Mucosa of rectum (tissue), 2 donors: ENCODE measurements at regions not wholly inside any gene's neighbourhood (a gene's known extent, or its start where the extent isn't known, plus 50 kb on each side); places are given as distances from the start of the nearest gene placed in this dataset.

Experiments
- H3K27ac ChIP-seq, 2 donors: one replicate each; pipeline ENCODE4 v1.7.0; 2013; ENCODE audit warnings: inconsistent platforms in 2 of 2, low read depth in 2 of 2, low read length in 2 of 2
- H3K27me3 ChIP-seq, 2 donors: one replicate each; pipeline ENCODE4 v1.7.0; 2013; ENCODE audit warnings: low read length in 2 of 2; ENCODE audit not compliant: control insufficient read depth in 2 of 2, insufficient read depth in 2 of 2
- H3K36me3 ChIP-seq, 2 donors: one replicate each; pipeline ENCODE4 v1.7.0; 2013; ENCODE audit warnings: low read length in 2 of 2; ENCODE audit not compliant: control insufficient read depth in 2 of 2, insufficient read depth in 2 of 2
- H3K4me1 ChIP-seq, 2 donors: one replicate each; pipeline ENCODE4 v1.7.0; 2013; ENCODE audit warnings: low read length in 2 of 2, mild to moderate bottlenecking in 1 of 2; ENCODE audit not compliant: control insufficient read depth in 2 of 2, insufficient read depth in 2 of 2
- H3K4me3 ChIP-seq, 2 donors: one replicate each; pipeline ENCODE4 v1.7.0; 2013; ENCODE audit warnings: low read length in 2 of 2
- H3K9ac ChIP-seq, 2 donors: one replicate each; pipeline ENCODE4 v1.7.0; 2013; ENCODE audit warnings: low read length in 2 of 2, low read depth in 1 of 2, mild to moderate bottlenecking in 1 of 2
- H3K9me3 ChIP-seq, 2 donors: one replicate each; pipeline ENCODE4 v1.7.0; 2013; ENCODE audit warnings: low read length in 2 of 2; ENCODE audit not compliant: control insufficient read depth in 2 of 2
- donor health status: healthy.
- donor health status: Normal muscosa, but diverticular disease.

DNA sequence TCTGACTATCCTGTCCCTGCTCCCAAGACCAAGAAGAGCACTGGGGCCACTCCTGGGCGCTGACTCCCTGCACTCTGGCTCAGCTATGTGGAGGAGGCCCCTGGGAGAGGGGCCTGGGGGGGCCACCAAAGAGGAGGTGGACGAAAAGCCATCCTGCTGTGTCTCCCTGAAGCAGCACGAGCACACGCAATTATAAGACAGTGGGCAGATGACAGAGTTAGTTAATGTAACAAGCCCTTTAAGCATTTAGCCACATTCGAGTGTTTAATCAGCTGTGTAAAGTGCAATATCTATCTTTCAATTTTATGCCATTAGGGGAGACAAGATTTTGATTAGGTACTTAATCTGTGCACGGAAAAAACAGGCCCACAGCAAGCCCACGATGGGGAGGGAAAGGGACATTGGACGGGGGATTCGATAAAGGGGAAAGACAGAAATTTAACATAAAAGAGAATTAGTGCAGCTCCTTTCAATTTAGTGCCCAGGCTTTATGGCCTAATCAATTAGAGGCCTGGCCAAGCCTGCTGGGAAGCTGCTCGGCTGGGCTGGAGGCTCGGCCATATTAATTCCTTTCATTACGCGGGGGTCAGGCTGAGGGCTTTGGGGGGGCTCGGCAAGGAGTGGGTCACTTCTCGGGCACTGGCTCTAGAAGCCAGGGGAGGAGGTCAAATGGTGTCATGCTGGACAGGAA, 286.2 kb downstream of the DHX35 start:
- Histone ChIP-seq H3K27ac (no peak overlapping the region), H3K27me3 (no peaks in the 10 kb centered on the region), H3K9me3 (no peaks in the 10 kb centered on the region), H3K36me3 (no peaks in the 10 kb centered on the region), H3K4me3 (no peak overlapping the region), H3K4me1 (no peaks in the 10 kb centered on the region), H3K9ac (no peak overlapping the region)

DNA sequence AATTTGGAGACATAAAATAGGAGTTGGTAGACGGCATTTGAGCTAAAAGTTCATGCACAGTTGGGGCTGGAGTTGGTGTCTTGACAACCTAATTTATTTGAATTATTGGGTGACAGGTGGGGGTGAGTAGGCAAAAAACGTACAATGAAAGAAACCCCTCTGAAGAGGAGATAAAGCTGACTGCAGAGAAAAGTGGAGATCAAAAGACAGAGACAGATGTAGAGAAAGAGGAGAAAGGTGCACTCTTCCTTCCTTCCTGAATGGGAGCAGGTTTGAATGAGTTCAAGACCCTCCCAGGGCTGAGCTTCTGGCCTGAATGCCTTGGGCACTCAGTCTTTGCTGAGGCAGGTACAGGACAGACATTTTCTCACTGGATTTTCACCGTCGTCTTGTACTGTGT, 284.3 kb downstream of the DHX35 start:
- no peak overlapping the region for H3K27ac ChIP-seq

DNA sequence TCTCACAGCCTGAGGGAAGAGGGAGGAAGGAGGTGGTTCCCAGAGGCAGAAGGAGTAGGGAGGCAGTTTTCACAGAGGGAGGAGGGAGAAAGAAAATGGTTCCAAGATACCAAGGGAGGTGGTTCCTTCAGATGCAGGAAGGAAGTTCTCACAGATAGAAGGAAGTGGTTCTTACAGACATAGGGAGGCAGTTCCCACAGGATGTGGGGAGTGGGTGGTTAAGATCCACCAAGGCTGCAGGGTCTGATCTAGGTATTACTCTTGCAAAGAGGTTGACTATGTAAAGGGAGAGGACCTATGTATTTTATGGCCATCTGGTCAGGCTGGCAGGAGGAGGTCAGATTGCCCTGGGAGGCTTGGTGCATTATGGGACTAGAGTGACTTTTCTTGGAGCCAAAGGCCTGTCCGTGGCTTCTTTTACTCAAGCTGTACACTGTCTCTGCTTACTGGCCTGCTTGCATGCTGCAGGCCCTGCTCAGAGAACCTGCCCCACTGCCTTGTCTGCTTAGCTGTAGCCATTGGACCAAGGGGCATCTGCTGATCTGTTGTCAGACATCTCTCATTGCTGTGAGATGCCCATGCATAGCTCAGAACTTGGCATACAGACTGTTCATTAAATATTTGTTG, 283.7 kb downstream of the DHX35 start:
- H3K27ac ChIP-seq, result no peak overlapping the region
- no peak overlapping the region for H3K4me3 ChIP-seq
- H3K9me3 ChIP-seq, result no peaks in the 10 kb centered on the region
- no peaks in the 10 kb centered on the region for H3K27me3 ChIP-seq
- H3K36me3 ChIP-seq, result no peaks in the 10 kb centered on the region
- H3K4me1 ChIP-seq, result no peaks in the 10 kb centered on the region
- H3K9ac ChIP-seq, result no peak overlapping the region

More for the DNA sequence above, 284.3 kb downstream of the DHX35 start:
- Histone ChIP-seq H3K36me3 (no peaks in the 10 kb centered on the region), H3K9ac (no peak overlapping the region), H3K4me3 (no peak overlapping the region), H3K4me1 (no peaks in the 10 kb centered on the region), H3K9me3 (no peaks in the 10 kb centered on the region), H3K27me3 (no peaks in the 10 kb centered on the region)

DNA sequence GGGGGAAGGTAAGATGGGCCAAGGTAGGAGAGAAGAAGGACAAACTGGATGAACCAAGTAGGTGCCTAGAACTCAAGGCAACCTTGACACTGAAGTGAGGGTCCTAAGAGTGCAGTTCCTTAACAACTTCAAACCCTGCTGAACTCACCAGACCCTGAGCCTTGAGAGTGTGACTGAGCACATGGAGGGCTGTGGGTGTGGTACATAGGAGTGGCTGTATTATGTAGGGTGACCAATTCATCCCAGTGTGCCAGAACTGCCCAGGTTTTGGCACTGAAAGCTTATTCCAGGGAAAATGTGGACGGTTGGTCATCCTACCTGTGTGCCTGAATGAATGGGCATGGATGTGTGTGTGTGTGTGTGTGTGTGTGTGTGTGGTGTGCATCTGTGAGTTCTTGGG, 281.8 kb downstream of the DHX35 start:
- Histone ChIP-seq H3K36me3 (no peaks in the 10 kb centered on the region), H3K4me3 (no peak overlapping the region), H3K9me3 (no peaks in the 10 kb centered on the region), H3K4me1 (no peaks in the 10 kb centered on the region), H3K9ac (no peak overlapping the region), H3K27ac (no peak overlapping the region), H3K27me3 (no peaks in the 10 kb centered on the region)

DNA sequence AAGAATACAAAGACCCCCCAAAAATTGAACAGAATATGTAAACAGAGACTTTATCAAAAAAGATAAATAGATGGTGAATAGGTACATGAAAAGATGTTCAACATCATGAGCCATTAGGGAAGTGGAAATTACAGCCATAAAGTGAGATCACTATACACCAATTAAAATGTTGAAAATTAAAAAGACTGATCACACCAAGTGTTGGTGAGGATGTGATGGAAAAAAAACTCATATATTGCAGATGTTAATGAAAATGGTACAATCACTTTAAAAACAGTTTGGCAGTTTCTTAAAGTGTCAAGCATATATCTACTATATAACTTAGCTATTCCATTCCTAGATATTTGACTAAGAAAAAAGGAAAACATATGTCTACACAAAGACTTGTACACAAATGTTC, 280.5 kb downstream of the DHX35 start:
- Histone ChIP-seq H3K4me1 (no peaks in the 10 kb centered on the region), H3K36me3 (no peaks in the 10 kb centered on the region), H3K27ac (no peak overlapping the region), H3K4me3 (no peak overlapping the region), H3K9ac (no peak overlapping the region), H3K9me3 (no peaks in the 10 kb centered on the region), H3K27me3 (no peaks in the 10 kb centered on the region)

DNA sequence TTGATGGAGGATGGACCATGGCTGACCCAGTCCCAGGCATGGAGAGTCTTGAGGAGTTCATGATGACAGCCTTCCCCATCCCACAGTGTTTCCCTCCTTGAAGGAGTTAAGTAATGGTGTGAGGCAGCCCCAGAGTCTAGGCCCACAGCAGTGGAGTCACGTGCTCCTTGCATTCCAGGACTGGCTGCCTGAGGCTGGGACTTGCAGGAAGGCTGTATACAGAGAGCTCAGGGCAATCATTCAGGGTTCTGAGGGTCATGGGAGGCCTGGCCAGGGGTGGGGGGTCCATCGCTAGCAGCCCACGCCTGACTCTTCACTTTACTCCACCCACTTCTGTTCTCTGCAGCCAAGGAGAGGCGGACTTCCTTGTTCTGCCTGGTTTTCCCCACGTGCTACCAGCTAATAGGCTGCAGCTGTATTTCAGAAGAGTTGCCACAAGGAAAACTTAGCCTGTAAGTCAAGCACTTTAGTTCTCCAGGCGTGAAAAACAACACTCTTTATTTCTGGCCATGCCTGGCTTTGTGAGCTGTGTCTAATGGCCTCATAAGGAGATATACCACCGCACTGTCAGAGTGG, 272.5 kb downstream of the DHX35 start:
- Histone ChIP-seq H3K36me3 (no peaks in the 10 kb centered on the region), H3K4me3 (no peak overlapping the region), H3K27me3 (no peaks in the 10 kb centered on the region), H3K4me1 (no peaks in the 10 kb centered on the region), H3K9me3 (no peaks in the 10 kb centered on the region), H3K9ac (no peak overlapping the region), H3K27ac (no peak overlapping the region)

DNA sequence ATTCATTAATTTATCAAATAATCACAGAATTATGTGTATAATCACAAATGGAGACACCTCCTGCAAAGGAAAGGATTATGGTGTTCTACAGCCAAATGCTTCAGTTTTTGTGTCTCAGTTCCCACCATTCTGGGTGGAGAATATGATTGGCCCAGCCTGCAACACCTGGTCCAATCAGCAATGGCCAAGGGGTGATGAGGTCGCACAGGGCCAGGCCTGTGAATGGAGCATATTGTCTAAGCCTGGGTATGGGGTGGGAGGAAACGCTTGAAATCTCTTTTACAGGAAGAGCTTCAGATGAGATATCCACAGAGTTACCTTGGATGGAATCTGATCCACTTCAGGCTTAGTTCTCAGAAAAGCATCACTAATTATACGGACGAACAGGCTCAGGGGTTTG, 271.6 kb downstream of the DHX35 start:
- Histone ChIP-seq H3K27ac (no peak overlapping the region), H3K27me3 (no peaks in the 10 kb centered on the region), H3K4me1 (no peaks in the 10 kb centered on the region), H3K9ac (no peak overlapping the region), H3K4me3 (no peak overlapping the region), H3K36me3 (no peaks in the 10 kb centered on the region), H3K9me3 (no peaks in the 10 kb centered on the region)

DNA sequence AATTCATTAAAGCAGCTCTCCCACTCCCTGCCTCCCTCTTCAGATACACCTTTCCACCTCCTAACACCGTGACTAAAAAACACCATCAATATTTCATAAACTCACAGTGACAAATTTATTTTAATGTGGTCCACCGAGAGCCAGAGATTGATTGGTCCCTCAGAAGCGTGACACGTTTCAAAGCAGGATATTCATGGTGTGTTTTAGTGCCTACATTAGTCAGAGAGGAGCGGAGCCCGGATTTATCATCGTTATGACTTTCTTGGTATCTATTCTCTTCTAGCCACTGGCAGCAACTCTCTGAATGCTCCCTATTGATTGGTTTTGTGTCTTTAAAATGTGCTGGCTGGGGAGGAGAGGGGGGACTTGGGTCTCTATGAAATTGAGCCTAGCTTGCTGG, 265.3 kb downstream of the DHX35 start:
- Histone ChIP-seq H3K9me3 (no peaks in the 10 kb centered on the region), H3K27ac (no peak overlapping the region), H3K9ac (no peak overlapping the region), H3K36me3 (no peaks in the 10 kb centered on the region), H3K4me1 (no peaks in the 10 kb centered on the region), H3K27me3 (peaks cover 0 to 4% of the 10 kb centered on the region in 2 donors), H3K4me3 (no peak overlapping the region)

DNA sequence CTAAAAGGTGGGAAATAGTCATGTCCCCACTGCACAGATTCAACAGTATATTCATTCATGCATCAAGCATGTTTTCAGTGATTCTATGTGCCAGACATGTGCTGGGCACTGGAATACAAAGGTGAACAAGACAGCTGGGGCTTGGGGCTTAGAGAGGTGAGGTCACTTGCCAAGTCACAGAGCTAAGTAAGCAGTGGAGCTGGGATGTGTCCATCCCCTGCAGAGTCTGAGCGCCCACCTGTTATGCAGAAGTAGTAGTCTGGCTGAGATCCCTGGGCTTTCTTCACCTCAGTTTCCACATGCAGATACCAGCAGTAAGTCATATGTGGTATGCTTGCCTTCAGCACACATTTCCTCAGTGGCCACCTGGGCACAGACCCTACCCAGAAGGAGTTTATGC, 263.8 kb downstream of the DHX35 start:
- Histone ChIP-seq H3K27me3 (peaks cover 0 to 4% of the 10 kb centered on the region in 2 donors), H3K36me3 (no peaks in the 10 kb centered on the region), H3K4me3 (no peak overlapping the region)

DNA sequence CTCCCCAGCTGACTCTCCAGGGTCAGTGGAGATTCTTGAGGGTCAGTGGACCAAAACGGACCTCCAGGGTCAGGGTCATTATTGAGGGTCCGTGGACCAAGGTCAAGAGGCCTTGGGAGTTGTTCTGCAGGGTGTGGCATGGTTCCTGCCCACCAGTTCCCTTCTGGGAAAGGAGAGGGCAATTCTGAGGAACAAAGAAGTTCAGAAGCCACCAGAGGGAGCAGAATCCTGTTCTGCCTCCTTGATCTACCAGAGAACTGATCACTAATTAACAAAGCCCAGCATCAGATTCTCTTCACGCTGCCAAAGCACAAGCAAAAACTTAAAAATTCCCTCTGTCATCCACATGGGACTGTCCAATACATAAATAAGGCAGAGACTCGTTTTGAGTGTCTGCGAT, 263.4 kb downstream of the DHX35 start:
- H3K9me3 ChIP-seq, result no peaks in the 10 kb centered on the region
- H3K4me1 ChIP-seq, result no peaks in the 10 kb centered on the region
- no peak overlapping the region for H3K27ac ChIP-seq
- H3K4me3 ChIP-seq, result no peak overlapping the region
- no peaks in the 10 kb centered on the region for H3K36me3 ChIP-seq
- H3K27me3 ChIP-seq, result peaks cover 0 to 4% of the 10 kb centered on the region in 2 donors
- H3K9ac ChIP-seq, result no peak overlapping the region

More for the DNA sequence above, 263.8 kb downstream of the DHX35 start:
- Histone ChIP-seq H3K9me3 (no peaks in the 10 kb centered on the region), H3K9ac (no peak overlapping the region), H3K4me1 (no peaks in the 10 kb centered on the region), H3K27ac (no peak overlapping the region)
